Coronary artery (tissue), 2 donors: ENCODE measurements at regions not wholly inside any gene's neighbourhood (a gene's known extent, or its start where the extent isn't known, plus 50 kb on each side); places are given as distances from the start of the nearest gene placed in this dataset.

Source experiments
- DNase-seq: peaks from one replicate; pipeline ENCODE4 v3.0.0-alpha.2; 2017; ENCODE audit warnings: low spot score
- H3K27ac ChIP-seq, 2 donors: fragments of 200-600 bp; sonication (generic); one replicate each; pipeline ENCODE4 v1.5.1; 2016 to 2019
- H3K4me3 ChIP-seq: fragments of 200-600 bp; sonication (generic); 2 replicates; pipeline ENCODE4 v1.5.1; 2016; ENCODE audit warnings: mild to moderate bottlenecking, moderate library complexity
- TF ChIP-seq, protein P1 (sequence below): fragments of 200-600 bp; sonication (generic); IDR thresholded peaks from one replicate; pipeline ENCODE4 v1.5.1; 2019; ENCODE audit warnings: antibody characterized with exemption

DNA sequence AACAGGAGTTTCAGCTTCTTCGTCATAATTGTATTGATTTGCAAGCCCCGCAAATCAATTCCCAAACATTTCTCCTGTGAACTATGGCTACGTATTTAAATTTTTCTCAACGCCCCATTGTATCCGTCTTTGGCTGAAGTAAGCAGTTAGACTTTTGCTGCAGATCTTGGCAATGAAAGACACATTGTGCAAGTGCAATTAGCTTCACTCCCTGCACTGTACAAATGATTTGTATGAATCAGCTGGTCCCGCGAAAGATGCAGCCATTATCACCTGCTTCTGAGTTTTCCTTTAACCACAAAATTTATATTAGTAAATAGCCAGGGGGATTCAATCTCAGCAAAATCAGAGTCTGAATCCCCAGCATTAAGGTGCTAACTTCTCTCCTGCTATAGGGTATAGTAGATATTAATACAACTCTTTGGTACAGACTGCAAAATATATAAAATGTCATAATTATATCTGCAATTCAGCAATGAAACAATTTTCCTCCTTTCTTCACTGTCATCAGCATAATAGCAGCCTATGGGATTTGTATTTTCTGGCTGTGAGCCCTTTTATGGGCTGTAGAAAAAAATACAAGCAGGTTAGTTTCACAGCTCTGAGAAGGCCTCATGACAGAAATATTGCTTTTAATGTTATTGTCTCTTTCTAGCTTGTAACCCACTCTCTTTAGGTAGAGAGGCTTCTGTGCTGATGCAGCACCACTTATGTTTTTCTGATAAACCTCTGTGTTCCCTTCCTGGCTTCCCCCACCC lies 68.4 kb upstream of the SMARCA2 start:
- no peak for DNase-seq
- TF ChIP-seq, protein P1, sequence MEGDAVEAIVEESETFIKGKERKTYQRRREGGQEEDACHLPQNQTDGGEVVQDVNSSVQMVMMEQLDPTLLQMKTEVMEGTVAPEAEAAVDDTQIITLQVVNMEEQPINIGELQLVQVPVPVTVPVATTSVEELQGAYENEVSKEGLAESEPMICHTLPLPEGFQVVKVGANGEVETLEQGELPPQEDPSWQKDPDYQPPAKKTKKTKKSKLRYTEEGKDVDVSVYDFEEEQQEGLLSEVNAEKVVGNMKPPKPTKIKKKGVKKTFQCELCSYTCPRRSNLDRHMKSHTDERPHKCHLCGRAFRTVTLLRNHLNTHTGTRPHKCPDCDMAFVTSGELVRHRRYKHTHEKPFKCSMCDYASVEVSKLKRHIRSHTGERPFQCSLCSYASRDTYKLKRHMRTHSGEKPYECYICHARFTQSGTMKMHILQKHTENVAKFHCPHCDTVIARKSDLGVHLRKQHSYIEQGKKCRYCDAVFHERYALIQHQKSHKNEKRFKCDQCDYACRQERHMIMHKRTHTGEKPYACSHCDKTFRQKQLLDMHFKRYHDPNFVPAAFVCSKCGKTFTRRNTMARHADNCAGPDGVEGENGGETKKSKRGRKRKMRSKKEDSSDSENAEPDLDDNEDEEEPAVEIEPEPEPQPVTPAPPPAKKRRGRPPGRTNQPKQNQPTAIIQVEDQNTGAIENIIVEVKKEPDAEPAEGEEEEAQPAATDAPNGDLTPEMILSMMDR, result no peak
- Histone ChIP-seq H3K27ac (no peak overlapping the region), H3K4me3 (no peak overlapping the region)

DNA sequence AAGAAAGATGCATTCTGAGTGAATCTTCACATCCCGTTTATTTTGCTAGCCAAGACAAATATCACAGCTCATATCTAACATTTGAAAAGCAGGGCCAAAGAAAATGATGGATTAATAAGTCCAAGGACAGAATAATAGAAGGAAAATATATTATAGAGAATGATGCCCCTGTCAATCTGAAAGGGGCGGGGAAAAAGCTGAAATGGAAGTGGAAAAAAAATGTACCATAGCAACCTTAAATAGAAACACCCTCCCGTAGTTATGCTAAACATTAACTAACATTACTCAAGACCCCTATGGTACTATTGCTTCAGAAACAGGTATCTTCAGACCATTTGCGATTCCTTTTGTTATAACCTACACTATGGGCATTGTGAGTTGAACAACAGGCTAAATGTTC lies 67.7 kb upstream of the SMARCA2 start:
- Histone ChIP-seq H3K4me3 (no peak overlapping the region), H3K27ac (no peak overlapping the region)
- DNase-seq, result no peak
- TF ChIP-seq, protein P1, result no peak

DNA sequence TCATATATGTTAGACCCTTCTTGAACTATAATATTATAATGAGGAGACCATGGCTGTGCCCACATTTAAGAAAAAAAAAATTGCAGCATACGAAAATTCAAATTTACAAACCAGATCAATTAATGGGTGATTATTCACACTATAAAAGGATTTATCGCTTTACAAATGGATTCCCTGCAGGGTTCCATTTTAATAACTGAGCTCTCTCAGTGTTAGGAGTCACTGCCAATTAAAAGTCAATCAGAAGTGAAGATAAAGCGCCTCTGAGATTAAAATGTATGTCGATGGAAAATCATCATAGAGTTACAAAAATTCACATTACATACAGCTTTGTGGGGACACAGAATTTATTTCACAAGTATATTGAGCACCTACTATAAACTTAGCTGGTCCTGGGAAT lies 66.6 kb upstream of the SMARCA2 start:
- no peak for DNase-seq
- H3K4me3 ChIP-seq, result no peak overlapping the region
- TF ChIP-seq, protein P1, result no peak
- no peak overlapping the region for H3K27ac ChIP-seq

DNA sequence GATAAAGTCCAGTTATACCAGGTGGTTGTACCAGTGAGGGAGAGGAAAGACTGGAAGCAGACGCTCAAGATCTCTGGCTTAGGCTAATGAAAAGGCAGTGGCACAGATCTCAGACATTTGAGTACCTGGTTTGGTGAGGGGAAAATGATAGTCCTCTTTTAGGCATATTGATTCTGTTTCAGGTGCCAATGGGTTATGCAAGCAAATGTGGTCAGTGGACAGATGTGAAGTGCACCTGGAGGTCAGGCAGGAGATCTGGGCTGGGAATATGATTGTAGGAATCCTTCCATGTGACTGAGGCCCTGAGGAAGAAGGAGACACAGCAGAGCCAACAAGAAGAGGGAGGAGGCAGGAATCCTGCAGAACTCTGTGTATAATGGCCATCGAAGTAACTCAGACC lies 63.7 kb upstream of the SMARCA2 start:
- TF ChIP-seq, protein P1, result no peak
- Histone ChIP-seq H3K4me3 (no peak overlapping the region), H3K27ac (no peak overlapping the region)
- no peak for DNase-seq

DNA sequence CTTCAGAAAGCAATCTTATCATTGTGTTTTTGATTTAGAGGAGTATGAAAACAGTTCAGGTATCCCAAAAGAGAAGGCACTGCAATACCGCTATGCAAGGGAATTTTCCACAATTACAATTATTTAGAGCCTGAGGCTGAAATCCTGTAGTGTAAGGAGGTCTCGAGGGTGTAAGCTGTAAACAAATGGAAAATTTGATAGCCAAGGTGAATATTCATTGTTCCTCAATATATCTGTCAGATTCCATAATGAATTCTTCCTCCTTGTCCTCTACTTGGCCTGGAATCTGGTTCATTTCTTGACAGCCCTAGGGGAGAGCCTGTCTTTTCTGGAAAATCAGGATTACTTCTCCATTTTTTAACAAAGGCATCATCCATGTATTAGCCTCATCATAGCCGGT lies 63.1 kb upstream of the SMARCA2 start:
- DNase-seq, result no peak
- TF ChIP-seq, protein P1, result no peak
- no peak overlapping the region for H3K4me3 ChIP-seq
- no peak overlapping the region for H3K27ac ChIP-seq

DNA sequence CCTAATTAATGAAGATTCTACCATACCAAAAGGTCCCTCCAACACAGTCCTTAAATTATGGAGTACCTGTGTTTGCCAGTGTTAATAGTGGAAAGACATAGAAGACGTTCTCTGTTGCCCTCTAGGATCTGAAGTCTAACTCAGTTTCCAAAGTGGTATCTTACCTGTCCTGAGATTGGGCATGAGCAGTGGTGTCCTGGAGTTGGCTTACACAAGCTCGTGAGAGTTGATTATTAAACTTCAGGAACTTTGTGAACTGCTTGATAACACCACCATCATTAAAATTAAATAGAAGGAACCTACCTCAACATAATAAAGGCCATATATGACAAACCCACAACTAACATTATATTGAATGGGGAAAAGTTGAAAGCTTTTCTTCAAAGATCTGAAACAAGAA lies 60.9 kb upstream of the SMARCA2 start:
- DNase-seq, result no peak
- no peak overlapping the region for H3K27ac ChIP-seq
- TF ChIP-seq, protein P1, result no peak
- H3K4me3 ChIP-seq, result no peak overlapping the region

DNA sequence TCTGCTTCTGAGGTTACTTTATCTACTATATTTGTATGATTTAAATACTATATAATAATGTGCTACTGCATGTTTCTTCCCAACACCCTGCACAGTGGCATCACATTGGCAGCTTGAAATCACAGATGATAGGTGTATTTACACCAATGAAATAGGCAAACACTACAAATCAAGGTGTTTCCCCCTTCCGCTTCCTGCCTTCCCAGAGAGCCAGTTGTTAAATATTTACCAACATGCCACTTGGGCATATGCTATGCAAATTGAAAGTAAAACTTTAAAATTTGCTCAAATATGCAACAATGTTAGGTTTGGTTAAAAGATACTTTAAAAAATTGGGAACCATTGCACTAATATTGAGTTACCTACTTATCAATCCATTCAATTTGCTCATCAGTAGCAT lies 58.2 kb upstream of the SMARCA2 start:
- Histone ChIP-seq H3K27ac (no peak overlapping the region), H3K4me3 (no peak overlapping the region)
- DNase-seq, result no peak
- TF ChIP-seq, protein P1, result no peak
